Duodenal mucosa (tissue), 2 donors: ENCODE measurements at regions not wholly inside any gene's neighbourhood (a gene's known extent, or its start where the extent isn't known, plus 50 kb on each side); places are given as distances from the start of the nearest gene placed in this dataset.

ENCODE experiments used
- H3K27ac ChIP-seq: one replicate; pipeline ENCODE4 v1.7.0; 2013; ENCODE audit warnings: low read depth, low read length
- H3K27me3 ChIP-seq, 2 donors: one replicate each; pipeline ENCODE4 v1.7.0; 2013; ENCODE audit warnings: low read length in 2 of 2, control low read depth in 1 of 2; ENCODE audit not compliant: insufficient read depth in 2 of 2, control insufficient read depth in 1 of 2
- H3K36me3 ChIP-seq, 2 donors: one replicate each; pipeline ENCODE4 v1.7.0; 2013; ENCODE audit warnings: low read length in 2 of 2, control low read depth in 1 of 2; ENCODE audit not compliant: insufficient read depth in 2 of 2, control insufficient read depth in 1 of 2
- H3K4me1 ChIP-seq, 2 donors: one replicate each; pipeline ENCODE4 v1.7.0; 2013; ENCODE audit warnings: low read length in 2 of 2, control low read depth in 1 of 2; ENCODE audit not compliant: insufficient read depth in 2 of 2, control insufficient read depth in 1 of 2
- H3K4me3 ChIP-seq, 2 donors: one replicate each; pipeline ENCODE4 v1.7.0; 2013; ENCODE audit warnings: low read length in 2 of 2, low read depth in 1 of 2
- H3K9ac ChIP-seq, 2 donors: one replicate each; pipeline ENCODE4 v1.7.0; 2013; ENCODE audit warnings: low read length in 2 of 2, low read depth in 1 of 2
- H3K9me3 ChIP-seq, 2 donors: one replicate each; pipeline ENCODE4 v1.7.0; 2013; ENCODE audit warnings: low read length in 2 of 2, control low read depth in 1 of 2; ENCODE audit not compliant: control insufficient read depth in 1 of 2

GRCh38 chr6:22838345-22838744 is 269.0 kb downstream of the HDGFL1 start:
- Histone ChIP-seq H3K9ac (no peak overlapping the region), H3K27me3 (no peaks in the 10 kb centered on the region), H3K27ac (no peak overlapping the region), H3K4me1 (no peaks in the 10 kb centered on the region), H3K9me3 (peaks cover 3 to 8% of the 10 kb centered on the region in 2 donors), H3K36me3 (no peaks in the 10 kb centered on the region), H3K4me3 (no peak overlapping the region)

- peaks cover 0 to 2% of the 10 kb centered on the region in 2 donors for H3K9me3 ChIP-seq
- H3K4me3 ChIP-seq = no peak overlapping the region
- no peak overlapping the region for H3K27ac ChIP-seq
- no peaks in the 10 kb centered on the region for H3K27me3 ChIP-seq
- no peaks in the 10 kb centered on the region for H3K4me1 ChIP-seq
- H3K36me3 ChIP-seq = no peaks in the 10 kb centered on the region
- no peak overlapping the region for H3K9ac ChIP-seq
Observed at GRCh38 chr6:22845467-22845866, 276.1 kb downstream of the HDGFL1 start.

GRCh38 chr6:22848121-22848520 is 278.8 kb downstream of the HDGFL1 start:
- no peaks in the 10 kb centered on the region for H3K4me1 ChIP-seq
- H3K36me3 ChIP-seq = no peaks in the 10 kb centered on the region
- H3K4me3 ChIP-seq = no peak overlapping the region
- H3K9ac ChIP-seq = no peak overlapping the region
- no peak overlapping the region for H3K27ac ChIP-seq
- H3K9me3 ChIP-seq = no peaks in the 10 kb centered on the region
- no peaks in the 10 kb centered on the region for H3K27me3 ChIP-seq

DNA sequence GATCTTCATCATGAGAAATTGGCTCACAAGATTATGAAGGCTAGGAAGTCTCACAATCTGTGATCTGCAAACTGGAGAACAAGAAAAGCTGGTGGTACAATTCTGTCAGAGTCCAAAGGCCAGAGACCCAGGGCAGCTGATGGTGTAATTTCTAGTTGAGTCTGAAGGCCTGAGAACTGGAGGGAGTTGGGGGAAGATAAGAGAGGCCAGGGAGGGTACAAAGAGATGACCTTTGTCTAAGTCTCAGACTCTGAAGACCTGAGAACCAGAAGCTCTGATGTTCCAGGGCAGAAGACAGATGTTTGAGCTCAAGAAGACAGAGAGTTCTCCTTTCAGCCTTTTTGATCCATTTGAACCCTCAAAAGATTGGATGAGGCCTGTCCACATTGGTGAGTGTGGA is 280.6 kb downstream of the HDGFL1 start:
- no peak overlapping the region for H3K4me3 ChIP-seq
- H3K9me3 ChIP-seq = no peaks in the 10 kb centered on the region
- no peaks in the 10 kb centered on the region for H3K36me3 ChIP-seq
- no peaks in the 10 kb centered on the region for H3K27me3 ChIP-seq
- no peak overlapping the region for H3K27ac ChIP-seq
- H3K9ac ChIP-seq = no peak overlapping the region
- H3K4me1 ChIP-seq = no peaks in the 10 kb centered on the region

DNA sequence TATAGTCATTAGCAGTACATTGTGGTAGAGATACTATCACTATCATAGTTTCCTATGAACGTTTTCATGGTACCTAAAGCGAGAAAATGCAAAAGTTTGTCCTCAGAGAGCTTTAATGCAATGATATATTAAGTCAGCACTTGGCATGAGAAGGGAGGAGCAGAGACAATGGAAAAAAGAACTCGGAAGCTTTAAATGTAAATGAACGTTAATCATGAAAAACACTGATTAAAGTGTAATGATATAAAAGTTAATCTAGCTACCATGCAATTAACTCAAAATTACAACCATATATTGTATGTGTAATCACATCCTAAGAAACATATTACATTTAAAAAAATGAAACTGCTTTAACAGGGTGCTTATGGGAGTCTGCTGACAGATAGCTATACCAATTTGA is 282.7 kb downstream of the HDGFL1 start:
- H3K27ac ChIP-seq = no peak overlapping the region
- no peaks in the 10 kb centered on the region for H3K36me3 ChIP-seq
- H3K9me3 ChIP-seq = no peaks in the 10 kb centered on the region

GRCh38 chr6:22873513-22874136 is 304.3 kb downstream of the HDGFL1 start:
- Histone ChIP-seq H3K27ac (no peak overlapping the region), H3K9me3 (no peaks in the 10 kb centered on the region), H3K4me3 (no peak overlapping the region), H3K27me3 (no peaks in the 10 kb centered on the region), H3K9ac (no peak overlapping the region), H3K4me1 (no peaks in the 10 kb centered on the region), H3K36me3 (no peaks in the 10 kb centered on the region)

More for the DNA sequence above, 282.7 kb downstream of the HDGFL1 start:
- Histone ChIP-seq H3K4me3 (no peak overlapping the region), H3K4me1 (no peaks in the 10 kb centered on the region), H3K27me3 (no peaks in the 10 kb centered on the region), H3K9ac (no peak overlapping the region)

DNA sequence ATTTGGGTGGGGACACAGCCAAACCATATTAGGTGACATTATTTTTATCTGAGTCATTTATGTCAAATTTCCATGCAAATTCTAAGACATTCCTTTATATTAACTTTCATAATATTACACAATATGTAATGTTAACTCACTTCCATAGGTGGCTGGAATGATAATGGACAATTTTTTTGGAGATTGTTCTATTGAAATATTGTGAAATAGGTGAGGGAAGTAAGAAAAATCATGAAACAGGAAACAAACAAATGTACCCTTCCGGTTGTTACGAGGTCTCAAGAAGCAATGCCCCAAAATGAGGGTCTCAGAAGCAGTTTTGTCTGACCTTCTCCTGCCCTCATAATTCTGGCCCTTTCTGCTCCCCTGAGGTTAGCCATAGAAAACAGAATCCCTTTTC is 306.5 kb downstream of the HDGFL1 start:
- Histone ChIP-seq H3K27ac (no peak overlapping the region), H3K27me3 (no peaks in the 10 kb centered on the region), H3K4me1 (no peaks in the 10 kb centered on the region), H3K36me3 (no peaks in the 10 kb centered on the region), H3K9me3 (no peaks in the 10 kb centered on the region), H3K4me3 (no peak overlapping the region), H3K9ac (no peak overlapping the region)

GRCh38 chr6:22878324-22878701 is 308.9 kb downstream of the HDGFL1 start:
- H3K9me3 ChIP-seq = no peaks in the 10 kb centered on the region
- no peak overlapping the region for H3K4me3 ChIP-seq
- H3K4me1 ChIP-seq = no peaks in the 10 kb centered on the region
- H3K27me3 ChIP-seq = no peaks in the 10 kb centered on the region
- no peak overlapping the region for H3K27ac ChIP-seq
- no peaks in the 10 kb centered on the region for H3K36me3 ChIP-seq
- no peak overlapping the region for H3K9ac ChIP-seq

GRCh38 chr6:22878706-22879105 is 309.3 kb downstream of the HDGFL1 start:
- no peaks in the 10 kb centered on the region for H3K27me3 ChIP-seq
- H3K36me3 ChIP-seq = no peaks in the 10 kb centered on the region
- H3K4me3 ChIP-seq = no peak overlapping the region
- H3K9me3 ChIP-seq = no peaks in the 10 kb centered on the region
- no peak overlapping the region for H3K9ac ChIP-seq
- H3K27ac ChIP-seq = no peak overlapping the region
- no peaks in the 10 kb centered on the region for H3K4me1 ChIP-seq

- Histone ChIP-seq H3K36me3 (no peaks in the 10 kb centered on the region), H3K27me3 (no peaks in the 10 kb centered on the region), H3K9ac (no peak overlapping the region), H3K4me3 (no peak overlapping the region), H3K4me1 (no peaks in the 10 kb centered on the region), H3K27ac (no peak overlapping the region), H3K9me3 (no peaks in the 10 kb centered on the region)
Observed at GRCh38 chr6:22880686-22881433, 311.5 kb downstream of the HDGFL1 start.
